ENCODE measurements at regions not wholly inside any gene's neighbourhood (a gene's known extent, or its start where the extent isn't known, plus 50 kb on each side); places are given as distances from the start of the nearest gene placed in this dataset.

DNA sequence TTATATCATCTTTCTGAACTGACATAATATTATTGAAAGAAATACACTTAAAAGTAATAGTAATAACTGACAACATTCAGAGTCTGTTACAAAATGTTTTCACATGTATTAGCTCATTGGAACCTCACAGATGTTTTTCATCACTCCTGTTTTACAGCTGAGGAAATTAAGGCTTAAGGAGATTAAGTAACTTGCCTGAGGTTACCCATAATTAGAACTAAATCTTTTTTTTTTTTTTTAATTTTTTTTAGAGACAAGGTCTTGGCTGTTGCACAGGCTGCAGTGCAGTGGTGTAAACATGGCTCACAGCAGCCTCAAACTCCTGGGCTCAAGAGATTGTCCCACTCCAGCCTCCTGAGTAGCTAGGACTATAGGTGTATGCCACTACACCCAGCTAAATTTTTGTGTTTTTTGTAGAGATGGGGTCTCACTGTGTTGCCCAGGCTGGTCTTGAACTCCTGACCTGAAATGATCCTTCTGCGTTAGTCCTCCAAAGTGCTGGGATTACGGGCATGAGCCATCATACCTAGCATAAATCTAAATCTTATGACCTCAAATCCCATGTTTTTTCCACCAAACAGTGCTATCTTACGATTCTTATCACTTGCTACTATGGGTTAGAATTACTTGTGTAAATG, 64.7 kb upstream of the MACF1 start:
- TF ChIP-seq POLR2AphosphoS5 (IDR thresholded peaks at IDR 0.05; ENCODE audit: borderline replicate concordance, low read depth, low read length) (no peak), EZH2 (IDR thresholded peaks at IDR 0.05) (no peak), FOXP2 (optimal IDR thresholded peaks at IDR 0.05; ENCODE audit: control extremely low read depth, extremely low read length, insufficient read depth) (no peak)
